Neural progenitor cell (in vitro differentiated cells): ENCODE measurements at regions not wholly inside any gene's neighbourhood (a gene's known extent, or its start where the extent isn't known, plus 50 kb on each side); places are given as distances from the start of the nearest gene placed in this dataset.

ENCODE experiments used
- EZH2 ChIP-seq: fragments of 200-600 bp; sonication (generic); IDR thresholded peaks from 2 replicates; pipeline ENCODE4 v1.6.1; 2017; ENCODE audit warnings: antibody characterized with exemption, mild to moderate bottlenecking, moderate library complexity
- TF ChIP-seq, protein P1 (sequence below): fragments of 200-600 bp; sonication (generic); IDR thresholded peaks from 2 replicates; pipeline ENCODE4 v1.5.1; 2017; ENCODE audit warnings: antibody characterized with exemption, mild to moderate bottlenecking

DNA sequence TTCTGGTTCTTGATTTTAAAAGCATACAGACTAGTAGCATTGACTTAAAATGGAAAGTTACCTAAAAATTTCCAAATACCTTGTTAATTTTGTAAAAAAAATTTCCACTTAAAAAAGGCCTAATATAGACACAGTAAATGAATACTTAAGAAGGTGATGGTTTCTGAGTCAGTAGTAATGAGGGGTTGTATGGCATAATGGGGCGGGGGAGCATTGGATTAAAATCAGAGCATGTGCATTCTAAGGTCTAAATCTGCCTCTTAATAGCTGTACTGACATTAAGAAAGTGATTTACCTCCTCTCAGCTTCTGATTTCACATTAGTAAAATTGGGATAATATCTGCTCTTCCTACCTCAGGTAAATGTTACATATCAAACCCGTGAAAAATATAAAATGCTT, 446.5 kb downstream of the AASDHPPT start:
- TF ChIP-seq, protein P1, sequence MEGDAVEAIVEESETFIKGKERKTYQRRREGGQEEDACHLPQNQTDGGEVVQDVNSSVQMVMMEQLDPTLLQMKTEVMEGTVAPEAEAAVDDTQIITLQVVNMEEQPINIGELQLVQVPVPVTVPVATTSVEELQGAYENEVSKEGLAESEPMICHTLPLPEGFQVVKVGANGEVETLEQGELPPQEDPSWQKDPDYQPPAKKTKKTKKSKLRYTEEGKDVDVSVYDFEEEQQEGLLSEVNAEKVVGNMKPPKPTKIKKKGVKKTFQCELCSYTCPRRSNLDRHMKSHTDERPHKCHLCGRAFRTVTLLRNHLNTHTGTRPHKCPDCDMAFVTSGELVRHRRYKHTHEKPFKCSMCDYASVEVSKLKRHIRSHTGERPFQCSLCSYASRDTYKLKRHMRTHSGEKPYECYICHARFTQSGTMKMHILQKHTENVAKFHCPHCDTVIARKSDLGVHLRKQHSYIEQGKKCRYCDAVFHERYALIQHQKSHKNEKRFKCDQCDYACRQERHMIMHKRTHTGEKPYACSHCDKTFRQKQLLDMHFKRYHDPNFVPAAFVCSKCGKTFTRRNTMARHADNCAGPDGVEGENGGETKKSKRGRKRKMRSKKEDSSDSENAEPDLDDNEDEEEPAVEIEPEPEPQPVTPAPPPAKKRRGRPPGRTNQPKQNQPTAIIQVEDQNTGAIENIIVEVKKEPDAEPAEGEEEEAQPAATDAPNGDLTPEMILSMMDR = no peak
- no peak for TF ChIP-seq EZH2
